Karpas-422 (cell line): ENCODE measurements at regions not wholly inside any gene's neighbourhood (a gene's known extent, or its start where the extent isn't known, plus 50 kb on each side); places are given as distances from the start of the nearest gene placed in this dataset.

Experiments
- DNase-seq: peaks from one replicate; pipeline ENCODE4 v3.0.0-alpha.2; 2015
- H2AFZ ChIP-seq: fragments of 200-600 bp; sonication (generic); 2 replicates; pipeline ENCODE4 v1.6.1; 2014; ENCODE audit warnings: antibody characterized with exemption, low read length, mixed read lengths
- H3K27ac ChIP-seq: fragments of 200-600 bp; sonication (generic); 2 replicates; pipeline ENCODE4 v1.5.1; 2014; ENCODE audit warnings: mild to moderate bottlenecking, low read length, moderate library complexity
- H3K27me3 ChIP-seq: fragments of 200-600 bp; sonication (generic); 2 replicates; pipeline ENCODE4 v1.6.1; 2014; ENCODE audit warnings: low read length, mixed read lengths
- H3K36me3 ChIP-seq: fragments of 200-600 bp; sonication (generic); 2 replicates; pipeline ENCODE4 v1.6.1; 2014; ENCODE audit warnings: low read length, mixed read lengths; ENCODE audit not compliant: insufficient read depth
- H3K4me1 ChIP-seq: fragments of 200-600 bp; sonication (generic); 2 replicates; pipeline ENCODE4 v1.6.1; 2014; ENCODE audit warnings: mild to moderate bottlenecking, low read length, mixed read lengths
- H3K4me2 ChIP-seq: fragments of 200-600 bp; sonication (generic); 2 replicates; pipeline ENCODE4 v1.6.1; 2014; ENCODE audit warnings: low read length, low read depth, mild to moderate bottlenecking; ENCODE audit not compliant: poor library complexity, severe bottlenecking
- H3K4me3 ChIP-seq: fragments of 200-600 bp; sonication (generic); 2 replicates; pipeline ENCODE4 v1.5.1; 2014; ENCODE audit warnings: mild to moderate bottlenecking, antibody characterized with exemption, low read length, mixed read lengths
- H3K79me2 ChIP-seq: fragments of 200-600 bp; sonication (generic); 2 replicates; pipeline ENCODE4 v1.6.1; 2014; ENCODE audit warnings: mild to moderate bottlenecking, low read length, mixed read lengths
- H3K9ac ChIP-seq: fragments of 200-600 bp; sonication (generic); 2 replicates; pipeline ENCODE4 v1.6.0; 2014; ENCODE audit warnings: low read length
- H3K9me2 ChIP-seq: fragments of 200-600 bp; sonication (generic), shearing (Covaris generic); replicated peaks from 2 replicates; pipeline ENCODE4 v1.6.0; 2014; ENCODE audit warnings: mild to moderate bottlenecking, low read length, moderate library complexity; ENCODE audit not compliant: insufficient read depth
- H3K9me3 ChIP-seq: fragments of 300-700, 200-600 bp; sonication (generic); 2 replicates; pipeline ENCODE4 v1.6.1; 2014; ENCODE audit warnings: low read length, mixed read lengths
- H4K20me1 ChIP-seq: fragments of 200-600 bp; sonication (generic); 2 replicates; pipeline ENCODE4 v1.6.1; 2014; ENCODE audit warnings: mild to moderate bottlenecking, antibody characterized with exemption, low read length, low read depth; ENCODE audit not compliant: insufficient read depth

- Histone ChIP-seq H3K4me1 (peaks cover 7% of the 10 kb centered on the region; the same call in 1 of the 2 replicates), H3K27ac (no peak overlapping the region), H3K9me2 (no peaks in the 10 kb centered on the region), H3K4me2 (no peak overlapping the region), H3K9me3 (no peaks in the 10 kb centered on the region), H3K36me3 (no peaks in the 10 kb centered on the region), H3K4me3 (no peak overlapping the region), H4K20me1 (no peaks in the 10 kb centered on the region), H3K9ac (no peak overlapping the region), H2AFZ (no peak overlapping the region), H3K27me3 (no peaks in the 10 kb centered on the region), H3K79me2 (no peaks in the 10 kb centered on the region)
- no peak for DNase-seq
Measured at GRCh38 chr2:215528555-215528954, 92.7 kb upstream of the FN1 start.

GRCh38 chr2:215527736-215528135, 91.9 kb upstream of the FN1 start:
- H3K4me3 ChIP-seq = no peak overlapping the region
- DNase-seq = no peak
- H3K9ac ChIP-seq = no peak overlapping the region
- H3K9me3 ChIP-seq = no peaks in the 10 kb centered on the region
- H2AFZ ChIP-seq = no peak overlapping the region
- no peaks in the 10 kb centered on the region for H3K27me3 ChIP-seq
- H3K4me1 ChIP-seq = no peaks in the 10 kb centered on the region
- no peak overlapping the region for H3K4me2 ChIP-seq
- H4K20me1 ChIP-seq = no peaks in the 10 kb centered on the region
- no peaks in the 10 kb centered on the region for H3K79me2 ChIP-seq
- no peaks in the 10 kb centered on the region for H3K9me2 ChIP-seq
- no peaks in the 10 kb centered on the region for H3K36me3 ChIP-seq
- H3K27ac ChIP-seq = no peak overlapping the region

GRCh38 chr2:215526341-215526740, 90.5 kb upstream of the FN1 start:
- Histone ChIP-seq H3K27ac (no peak overlapping the region), H3K4me1 (no peaks in the 10 kb centered on the region), H3K4me3 (no peak overlapping the region), H2AFZ (no peak overlapping the region), H3K79me2 (no peaks in the 10 kb centered on the region), H3K4me2 (no peak overlapping the region), H4K20me1 (no peaks in the 10 kb centered on the region), H3K36me3 (no peaks in the 10 kb centered on the region), H3K9ac (no peak overlapping the region), H3K9me3 (no peaks in the 10 kb centered on the region), H3K27me3 (no peaks in the 10 kb centered on the region), H3K9me2 (no peaks in the 10 kb centered on the region)
- DNase-seq = no peak

- DNase-seq = no peak
- Histone ChIP-seq H3K9me2 (no peaks in the 10 kb centered on the region), H3K36me3 (no peaks in the 10 kb centered on the region), H3K27ac (no peak overlapping the region), H3K9me3 (no peaks in the 10 kb centered on the region), H3K79me2 (no peaks in the 10 kb centered on the region), H4K20me1 (no peaks in the 10 kb centered on the region), H3K9ac (no peak overlapping the region), H2AFZ (no peak overlapping the region), H3K27me3 (no peaks in the 10 kb centered on the region), H3K4me2 (no peak overlapping the region), H3K4me1 (no peaks in the 10 kb centered on the region), H3K4me3 (no peak overlapping the region)
Measured at GRCh38 chr2:215522237-215522636, 86.4 kb upstream of the FN1 start.

GRCh38 chr2:215521031-215521430, 85.2 kb upstream of the FN1 start:
- Histone ChIP-seq H3K27me3 (no peaks in the 10 kb centered on the region), H2AFZ (no peak overlapping the region), H3K9me3 (no peaks in the 10 kb centered on the region), H3K4me3 (no peak overlapping the region), H3K27ac (no peak overlapping the region), H3K4me2 (no peak overlapping the region), H4K20me1 (no peaks in the 10 kb centered on the region), H3K9ac (no peak overlapping the region), H3K9me2 (no peaks in the 10 kb centered on the region), H3K79me2 (no peaks in the 10 kb centered on the region), H3K4me1 (no peaks in the 10 kb centered on the region), H3K36me3 (no peaks in the 10 kb centered on the region)
- no peak for DNase-seq

GRCh38 chr2:215517391-215517790, 81.5 kb upstream of the FN1 start:
- H3K27ac ChIP-seq = no peak overlapping the region
- no peak overlapping the region for H2AFZ ChIP-seq
- no peaks in the 10 kb centered on the region for H4K20me1 ChIP-seq
- H3K4me2 ChIP-seq = no peak overlapping the region
- H3K9ac ChIP-seq = no peak overlapping the region
- no peak for DNase-seq
- H3K4me1 ChIP-seq = no peaks in the 10 kb centered on the region
- H3K27me3 ChIP-seq = no peaks in the 10 kb centered on the region
- no peaks in the 10 kb centered on the region for H3K79me2 ChIP-seq
- H3K4me3 ChIP-seq = no peak overlapping the region
- H3K9me2 ChIP-seq = no peaks in the 10 kb centered on the region
- no peaks in the 10 kb centered on the region for H3K36me3 ChIP-seq
- no peaks in the 10 kb centered on the region for H3K9me3 ChIP-seq

GRCh38 chr2:215514516-215514915, 78.6 kb upstream of the FN1 start:
- Histone ChIP-seq H3K4me1 (no peaks in the 10 kb centered on the region), H3K9ac (no peak overlapping the region), H2AFZ (no peak overlapping the region), H3K4me2 (no peak overlapping the region), H3K9me3 (no peaks in the 10 kb centered on the region), H3K9me2 (no peaks in the 10 kb centered on the region), H3K79me2 (no peaks in the 10 kb centered on the region), H3K27ac (no peak overlapping the region), H3K4me3 (no peak overlapping the region), H3K27me3 (no peaks in the 10 kb centered on the region), H3K36me3 (no peaks in the 10 kb centered on the region), H4K20me1 (no peaks in the 10 kb centered on the region)
- DNase-seq = no peak

GRCh38 chr2:215511454-215512346, 75.8 kb upstream of the FN1 start:
- no peaks in the 10 kb centered on the region for H3K27me3 ChIP-seq
- H3K9me3 ChIP-seq = no peaks in the 10 kb centered on the region
- H3K27ac ChIP-seq = no peak overlapping the region
- H3K4me1 ChIP-seq = peaks cover 14% of the 10 kb centered on the region
- no peak overlapping the region for H3K4me3 ChIP-seq
- no peaks in the 10 kb centered on the region for H3K36me3 ChIP-seq
- H3K9me2 ChIP-seq = no peaks in the 10 kb centered on the region
- H3K4me2 ChIP-seq = no peak overlapping the region
- H4K20me1 ChIP-seq = no peaks in the 10 kb centered on the region
- H3K9ac ChIP-seq = no peak overlapping the region
- no peaks in the 10 kb centered on the region for H3K79me2 ChIP-seq
- no peak for DNase-seq
- H2AFZ ChIP-seq = no peak overlapping the region
